Activated CD8-positive, alpha-beta memory T cell treated with anti-CD3 and anti-CD28 coated beads for 24 hours (primary cell): ENCODE measurements at regions not wholly inside any gene's neighbourhood (a gene's known extent, or its start where the extent isn't known, plus 50 kb on each side); places are given as distances from the start of the nearest gene placed in this dataset.
"Not testable (repeated sequence)": the region's sequence is repeated elsewhere in the genome, so short reads cannot be mapped to it uniquely, and the experiment has no call there.

ENCODE experiments used
- DNase-seq: peaks from one replicate; pipeline ENCODE4 v3.0.0-alpha.2; 2020

DNA sequence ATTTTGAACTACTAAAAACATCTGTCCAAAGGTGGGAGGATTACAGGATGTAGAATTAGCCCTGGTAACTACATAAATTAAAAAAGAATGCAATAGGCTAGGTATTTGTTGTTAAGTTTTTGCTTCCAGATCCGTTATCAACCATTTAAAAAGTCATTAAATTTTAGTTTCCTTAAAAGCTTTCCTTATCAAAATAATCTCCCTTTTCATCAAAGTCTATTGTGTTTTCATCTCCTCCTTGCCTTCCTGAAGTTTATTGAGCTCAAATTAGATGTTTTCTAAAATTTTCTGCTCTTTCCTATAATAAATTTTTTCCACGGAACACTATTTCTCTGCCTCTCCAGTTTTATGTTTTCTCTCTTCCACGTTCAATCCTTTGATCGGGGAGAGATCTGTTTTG lies 108.6 kb downstream of the MEX3B start:
- no peak for DNase-seq

DNA sequence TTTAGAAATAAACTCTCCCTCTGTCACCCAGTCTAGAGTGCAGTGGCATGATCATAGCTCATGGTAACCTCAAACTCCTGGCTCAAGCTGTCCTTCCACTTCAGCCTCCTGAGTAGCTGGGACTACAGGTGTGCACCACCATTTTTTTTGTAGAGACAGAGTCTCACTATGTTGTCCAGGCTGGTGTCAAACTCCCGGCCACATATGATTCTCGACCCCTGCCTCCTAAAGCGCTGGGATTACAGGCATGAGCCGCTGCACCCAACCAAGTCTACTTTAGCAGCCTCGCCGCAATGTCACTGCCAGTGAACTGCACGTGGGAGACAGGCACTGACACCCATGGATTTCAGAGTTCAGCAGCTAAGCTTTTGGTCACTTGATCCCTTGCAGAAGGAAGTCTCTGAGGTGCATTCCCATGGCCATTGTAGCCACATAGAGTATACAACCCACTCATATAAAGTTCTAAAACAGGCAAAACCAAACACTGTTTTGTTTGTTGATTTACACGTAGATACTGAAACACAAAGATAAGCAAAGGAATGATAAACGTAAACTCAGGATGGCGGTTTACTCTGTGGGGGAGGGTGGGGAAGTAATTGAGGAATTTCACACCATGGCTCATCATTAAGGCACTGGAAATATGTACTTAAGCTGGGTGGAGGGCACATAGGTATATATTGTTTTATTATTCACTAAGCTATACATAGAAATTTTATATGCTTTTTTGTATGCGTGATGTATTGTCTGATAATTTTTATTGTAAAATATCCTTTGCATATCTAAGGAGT lies 115.0 kb downstream of the MEX3B start:
- no peak for DNase-seq

DNA sequence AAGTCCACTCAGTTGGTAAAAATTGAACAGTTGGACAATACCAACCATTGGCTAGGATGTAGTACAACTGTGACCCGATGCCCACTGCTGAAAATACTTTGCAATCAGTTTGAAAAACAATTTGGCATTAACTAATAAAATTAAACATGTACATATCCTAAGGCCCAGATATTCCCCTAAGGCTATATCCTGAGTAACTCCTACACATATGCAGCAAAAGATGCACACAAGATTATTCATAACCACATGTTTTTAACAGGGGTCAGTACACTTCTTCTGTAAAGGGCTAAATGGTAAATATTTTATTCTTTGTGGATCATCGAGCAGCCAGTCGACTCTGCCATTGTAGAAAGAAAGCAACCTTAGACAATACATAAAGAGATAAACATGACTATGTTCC lies 116.3 kb downstream of the MEX3B start:
- no peak for DNase-seq

DNA sequence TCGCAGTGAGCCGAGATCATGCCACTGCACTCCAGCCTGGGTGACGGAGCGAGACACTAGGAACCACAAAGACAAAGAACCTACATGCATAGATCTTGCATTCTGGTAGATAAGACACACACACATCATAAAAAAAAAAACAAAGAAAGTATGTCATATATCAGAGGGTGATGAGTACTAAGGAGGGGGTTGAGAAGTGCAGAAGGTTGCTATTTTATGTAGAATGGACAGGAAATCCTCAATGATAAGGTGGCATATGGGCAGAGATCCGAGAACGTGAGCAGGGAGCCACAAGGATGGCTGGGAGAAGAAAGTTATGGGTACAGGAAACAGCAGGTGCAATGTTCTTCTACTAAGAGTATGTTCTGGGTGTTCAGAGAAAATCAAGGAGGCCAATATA lies 118.8 kb downstream of the MEX3B start:
- no peak for DNase-seq

GRCh38 chr15:81924729-81925128 lies 121.1 kb downstream of the MEX3B start:
- DNase-seq = no peak

GRCh38 chr15:81923561-81924350 lies 122.1 kb downstream of the MEX3B start:
- DNase-seq = no peak

DNA sequence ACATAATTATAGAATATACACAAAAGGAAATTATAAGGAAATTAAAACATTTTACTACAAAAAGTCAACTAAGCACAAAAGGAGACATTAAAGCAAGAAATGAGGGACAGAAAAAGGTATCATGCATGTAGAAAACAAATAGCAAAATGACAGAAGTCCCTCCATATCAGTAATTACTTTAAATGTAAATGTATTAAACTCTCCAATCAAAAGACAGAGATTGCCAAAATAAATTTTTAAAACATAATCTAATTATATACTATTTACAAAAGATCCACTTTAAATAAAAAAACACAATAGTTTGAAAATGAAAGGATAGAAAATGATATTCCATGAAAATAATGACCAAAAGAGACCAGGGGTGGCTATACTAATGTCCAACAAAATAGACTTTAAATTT lies 123.7 kb downstream of the MEX3B start:
- no peak for DNase-seq

- no peak for DNase-seq
These were observed 124.7 kb downstream of the MEX3B start for GRCh38 chr15:81921163-81921562.

GRCh38 chr15:81918767-81919166 lies 127.1 kb downstream of the MEX3B start:
- DNase-seq = not testable (repeated sequence)

DNA sequence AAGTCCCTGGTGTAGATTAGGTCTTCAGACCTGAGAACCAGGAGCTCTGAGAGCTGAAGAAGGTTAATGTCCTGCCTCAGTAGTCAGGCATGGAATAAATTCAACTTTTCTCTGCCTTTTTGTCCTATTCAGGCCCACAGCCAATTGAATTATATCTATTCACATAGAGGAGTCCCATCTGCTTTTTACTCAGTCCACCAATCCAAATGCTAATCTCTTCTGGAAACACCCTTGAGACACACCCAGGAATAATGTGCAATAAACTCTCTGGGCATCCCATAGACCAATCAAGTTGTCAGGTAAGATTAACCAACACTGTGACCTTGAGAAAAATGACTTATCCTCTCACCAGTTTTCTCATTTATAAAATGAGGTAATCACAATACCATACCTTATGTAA lies 129.4 kb downstream of the MEX3B start:
- DNase-seq = no peak

DNA sequence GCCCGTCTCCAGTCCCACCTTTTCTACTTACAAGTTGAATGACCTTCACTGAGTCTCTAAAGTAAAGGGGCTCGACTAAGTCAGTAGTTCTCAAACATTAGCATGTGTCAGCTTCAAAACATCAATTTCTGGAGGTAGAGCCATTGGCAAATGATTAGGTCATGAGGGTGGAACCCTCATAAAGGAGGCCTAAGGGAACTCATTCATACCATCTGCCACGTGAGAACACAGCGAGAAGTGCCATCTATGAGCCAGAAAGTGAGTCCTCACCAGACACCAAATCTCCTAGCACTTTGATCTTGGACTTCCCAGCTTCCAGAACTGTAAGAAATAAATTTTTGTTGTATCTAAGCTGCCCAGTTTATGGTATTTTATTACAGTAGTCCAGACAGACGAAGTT lies 129.8 kb downstream of the MEX3B start:
- no peak for DNase-seq

DNA sequence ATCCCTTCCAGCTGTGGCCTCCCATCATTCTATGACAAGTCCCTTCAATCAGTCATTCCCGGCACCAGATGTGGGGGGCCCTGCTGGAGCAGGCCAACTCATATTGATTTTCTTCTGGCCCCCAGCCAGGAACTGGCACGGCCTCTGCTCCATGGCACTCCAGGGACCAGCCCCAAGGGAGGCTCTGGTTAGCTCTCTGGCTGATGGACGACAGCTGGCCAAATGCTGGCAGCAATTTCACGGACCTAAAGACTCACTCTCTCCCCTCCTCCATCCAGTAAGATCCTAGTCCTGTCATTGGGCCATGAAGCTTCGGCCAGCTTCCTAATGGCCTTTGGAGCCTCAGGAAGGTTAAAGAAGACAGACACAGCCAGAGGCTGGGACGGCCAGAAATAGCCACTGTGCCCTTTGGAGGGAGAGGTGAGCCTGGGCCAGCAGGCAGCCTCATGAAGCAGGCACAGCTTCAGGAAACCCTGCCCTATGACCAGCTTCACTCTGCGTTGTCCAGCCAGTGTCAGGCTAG lies 131.0 kb downstream of the MEX3B start:
- DNase-seq = no peak

DNA sequence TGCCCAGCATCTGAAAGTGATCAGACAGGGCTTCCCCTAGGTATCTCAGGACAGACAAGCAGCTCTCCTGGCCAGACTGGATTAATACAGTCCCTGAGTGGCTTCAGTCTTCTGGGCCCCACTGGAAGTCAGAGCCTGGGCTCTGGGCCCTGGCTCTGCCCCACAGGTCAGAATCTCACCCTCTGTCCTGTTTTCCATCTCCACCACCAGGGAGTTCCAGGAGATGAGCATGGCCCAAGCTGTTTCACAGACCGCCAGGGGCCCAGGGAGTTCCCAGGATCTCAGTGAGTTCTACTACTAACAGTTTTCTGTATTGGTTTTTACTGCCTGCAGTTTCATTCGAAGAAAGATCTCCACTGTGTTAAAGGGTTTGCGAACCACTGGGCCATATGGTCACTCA lies 131.5 kb downstream of the MEX3B start:
- no peak for DNase-seq

DNA sequence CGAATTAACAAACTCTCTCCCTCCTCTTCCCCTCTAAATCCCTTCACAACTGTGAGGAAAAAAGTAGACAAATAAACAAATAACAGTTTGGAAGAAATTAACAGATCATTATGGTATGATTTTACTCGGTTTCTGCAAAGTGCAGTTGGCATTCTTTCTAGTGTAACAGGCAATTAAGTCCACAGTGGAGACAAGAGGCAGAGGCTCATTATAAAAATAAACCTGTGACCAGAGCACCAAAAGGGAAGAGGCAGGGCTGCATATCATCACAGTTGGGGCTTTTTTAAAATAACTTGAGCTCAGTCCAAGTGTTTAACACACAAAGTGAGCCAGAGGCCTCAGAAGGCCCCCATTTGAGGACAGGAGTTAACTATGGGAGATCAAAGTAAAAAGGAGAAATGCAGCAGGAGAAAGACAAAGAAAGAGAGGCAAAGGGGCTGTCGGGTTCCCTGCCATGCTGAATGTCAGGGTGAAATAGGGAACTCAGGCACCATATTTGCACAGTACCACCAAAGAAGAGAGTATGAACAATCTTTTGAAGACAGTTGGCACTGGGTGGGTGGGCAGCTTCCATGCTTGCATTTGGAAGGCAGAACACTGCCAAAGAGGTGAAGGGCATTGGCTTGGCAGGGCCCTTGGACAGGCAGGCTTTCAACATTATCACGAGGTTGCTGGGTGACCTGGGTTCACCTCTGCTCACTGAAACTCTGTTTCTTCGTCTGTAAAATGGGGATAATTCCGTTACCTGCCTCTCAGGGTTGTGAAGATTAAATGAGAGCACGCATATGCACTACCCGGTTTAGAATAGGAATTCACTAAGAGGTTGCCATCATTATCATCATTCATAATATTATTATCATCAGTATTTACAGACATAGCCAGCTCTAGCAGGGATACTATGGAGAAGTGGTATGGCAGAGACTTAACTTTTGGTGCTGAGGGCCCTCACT lies 134.5 kb downstream of the MEX3B start:
- no peak for DNase-seq

DNA sequence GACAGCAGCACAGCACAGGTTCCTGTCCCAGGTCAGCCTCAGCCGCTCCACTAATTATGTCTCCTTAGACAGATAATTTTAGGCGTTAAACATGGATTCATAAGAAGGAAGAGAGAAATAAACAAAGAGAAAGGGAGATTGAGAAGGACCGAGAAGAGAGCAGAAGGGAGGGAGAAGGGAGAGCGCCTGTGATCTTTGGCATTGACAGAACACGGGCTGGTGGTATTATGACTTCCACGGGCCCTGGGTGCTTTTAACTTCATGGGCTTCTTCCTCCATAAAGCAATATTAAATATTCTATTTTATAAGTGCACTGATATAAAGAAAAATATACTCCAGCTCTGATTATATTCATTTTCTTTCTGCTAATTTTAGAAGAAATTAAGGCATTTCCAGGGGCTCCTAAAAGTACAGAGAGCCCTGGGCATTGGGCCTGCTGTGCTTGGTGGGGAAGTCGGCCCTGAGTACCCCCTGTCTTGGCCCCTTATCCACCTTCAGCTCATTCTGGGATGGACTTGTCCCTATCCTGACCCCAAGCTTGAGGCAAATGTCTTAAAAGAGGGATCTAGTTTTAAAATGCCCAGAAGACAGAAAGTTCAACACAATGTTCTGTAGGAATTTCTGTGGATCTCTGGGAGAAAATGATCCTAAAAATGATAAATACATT lies 135.3 kb downstream of the MEX3B start:
- no peak for DNase-seq

- no peak for DNase-seq
These were observed 136.8 kb downstream of the MEX3B start for GRCh38 chr15:81909011-81909358.

- DNase-seq = no peak
These were observed 137.7 kb downstream of the MEX3B start for GRCh38 chr15:81908111-81908510.

GRCh38 chr15:81907521-81907920 lies 138.3 kb downstream of the MEX3B start:
- DNase-seq = no peak

DNA sequence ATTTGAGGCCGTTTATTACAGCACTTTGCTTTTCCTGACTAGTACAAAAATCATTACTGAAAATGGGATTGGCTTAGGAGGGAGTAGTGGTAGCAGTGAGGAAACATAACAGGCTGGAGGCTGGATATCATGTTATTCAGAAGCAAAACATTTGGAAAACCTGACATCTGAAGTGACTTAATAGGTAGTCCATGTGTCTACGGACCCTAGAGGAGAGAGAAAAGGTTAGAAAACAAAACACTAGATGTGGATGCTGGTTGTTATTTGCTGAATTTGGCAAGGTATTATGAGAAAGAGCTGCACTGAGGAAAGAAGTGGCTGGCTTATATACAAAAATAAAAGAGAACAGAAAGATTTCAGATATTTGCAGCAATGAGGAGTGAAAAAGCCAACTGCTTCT lies 139.9 kb downstream of the MEX3B start:
- DNase-seq = no peak

DNA sequence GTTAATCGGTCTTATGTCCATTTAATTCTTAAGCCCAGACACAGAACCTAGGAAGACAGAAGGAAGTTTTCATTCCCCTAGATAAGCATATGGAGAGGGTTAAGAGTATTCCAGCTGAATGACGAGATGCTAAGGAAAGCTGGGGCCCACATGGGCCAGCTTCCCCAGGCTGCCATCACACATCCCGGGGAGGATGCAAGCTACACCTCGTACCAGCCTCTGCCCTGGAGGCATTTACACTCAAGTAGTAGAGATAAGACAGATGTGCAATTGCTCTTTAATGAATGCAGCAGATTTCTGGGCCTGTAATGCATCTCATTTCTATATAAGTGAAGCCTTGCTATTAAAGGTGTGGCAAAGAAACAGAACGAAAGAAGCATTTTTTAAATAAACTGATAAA lies 144.5 kb downstream of the MEX3B start:
- no peak for DNase-seq

DNA sequence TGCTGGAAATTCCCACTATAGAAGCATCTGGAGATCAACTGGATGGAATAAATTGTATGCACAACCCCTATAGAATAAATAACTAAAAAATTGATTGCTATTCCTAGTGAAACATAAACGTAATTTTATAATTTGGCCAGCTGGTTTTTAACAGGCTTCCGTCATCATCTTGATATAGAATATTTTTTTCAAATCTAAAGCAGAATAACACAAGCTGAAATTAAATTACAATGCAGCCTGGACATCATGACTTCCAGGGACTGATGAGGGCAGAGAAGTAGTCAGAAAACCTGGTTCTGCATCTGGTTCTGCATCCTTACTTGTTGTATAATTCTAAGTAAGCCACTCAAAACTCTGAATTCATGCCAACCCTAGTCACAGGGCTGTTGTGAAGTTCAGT lies 146.1 kb downstream of the MEX3B start:
- no peak for DNase-seq

- DNase-seq = no peak
These were observed 146.8 kb downstream of the MEX3B start for GRCh38 chr15:81899024-81899423.
